ENCODE measurements at regions not wholly inside any gene's neighbourhood (a gene's known extent, or its start where the extent isn't known, plus 50 kb on each side); places are given as distances from the start of the nearest gene placed in this dataset.
A peak's percentile ranks its signal among the peaks of the same experiment; 100 is the strongest.

GRCh38 chr5:15132816-15133405 is 261.3 kb upstream of the ANKH start:
- WGBS (ENCODE audit: low lambda C conversion rate, missing lambda C conversion rate), result 91% methylated on average over 5 of the region's 5 CpGs
- Histone ChIP-seq H3K79me2 (no peaks in the 10 kb centered on the region), H3K4me1 (ENCODE audit: insufficient read depth) (no peaks in the 10 kb centered on the region), H3K4me2 (no peak overlapping the region), H3K9me3 (ENCODE audit: low read depth) (no peaks in the 10 kb centered on the region), H2AFZ (no peak overlapping the region), H3K27ac (no peak overlapping the region), H3K36me3 (replicated peaks; ENCODE audit: insufficient read depth, low read depth) (no peaks in the 10 kb centered on the region), H3K9me2 (replicated peaks; ENCODE audit: insufficient read depth) (no peaks in the 10 kb centered on the region), H3K4me3 (no peak overlapping the region), H3K27me3 (no peaks in the 10 kb centered on the region), H4K20me1 (ENCODE audit: insufficient read depth, poor library complexity, severe bottlenecking) (no peaks in the 10 kb centered on the region)
- TF ChIP-seq EZH2 (IDR thresholded peaks at IDR 0.05; ENCODE audit: borderline replicate concordance), result no peak
- TF ChIP-seq, protein P1, sequence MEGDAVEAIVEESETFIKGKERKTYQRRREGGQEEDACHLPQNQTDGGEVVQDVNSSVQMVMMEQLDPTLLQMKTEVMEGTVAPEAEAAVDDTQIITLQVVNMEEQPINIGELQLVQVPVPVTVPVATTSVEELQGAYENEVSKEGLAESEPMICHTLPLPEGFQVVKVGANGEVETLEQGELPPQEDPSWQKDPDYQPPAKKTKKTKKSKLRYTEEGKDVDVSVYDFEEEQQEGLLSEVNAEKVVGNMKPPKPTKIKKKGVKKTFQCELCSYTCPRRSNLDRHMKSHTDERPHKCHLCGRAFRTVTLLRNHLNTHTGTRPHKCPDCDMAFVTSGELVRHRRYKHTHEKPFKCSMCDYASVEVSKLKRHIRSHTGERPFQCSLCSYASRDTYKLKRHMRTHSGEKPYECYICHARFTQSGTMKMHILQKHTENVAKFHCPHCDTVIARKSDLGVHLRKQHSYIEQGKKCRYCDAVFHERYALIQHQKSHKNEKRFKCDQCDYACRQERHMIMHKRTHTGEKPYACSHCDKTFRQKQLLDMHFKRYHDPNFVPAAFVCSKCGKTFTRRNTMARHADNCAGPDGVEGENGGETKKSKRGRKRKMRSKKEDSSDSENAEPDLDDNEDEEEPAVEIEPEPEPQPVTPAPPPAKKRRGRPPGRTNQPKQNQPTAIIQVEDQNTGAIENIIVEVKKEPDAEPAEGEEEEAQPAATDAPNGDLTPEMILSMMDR (IDR thresholded peaks at IDR 0.05; ENCODE audit: poor library complexity), result no peak
- no peak for TF ChIP-seq EZH2phosphoT487 (IDR thresholded peaks at IDR 0.05; ENCODE audit: low read depth, severe bottlenecking, unreplicated experiment)
- DNase-seq (ENCODE audit: low spot score), result no peak

DNA sequence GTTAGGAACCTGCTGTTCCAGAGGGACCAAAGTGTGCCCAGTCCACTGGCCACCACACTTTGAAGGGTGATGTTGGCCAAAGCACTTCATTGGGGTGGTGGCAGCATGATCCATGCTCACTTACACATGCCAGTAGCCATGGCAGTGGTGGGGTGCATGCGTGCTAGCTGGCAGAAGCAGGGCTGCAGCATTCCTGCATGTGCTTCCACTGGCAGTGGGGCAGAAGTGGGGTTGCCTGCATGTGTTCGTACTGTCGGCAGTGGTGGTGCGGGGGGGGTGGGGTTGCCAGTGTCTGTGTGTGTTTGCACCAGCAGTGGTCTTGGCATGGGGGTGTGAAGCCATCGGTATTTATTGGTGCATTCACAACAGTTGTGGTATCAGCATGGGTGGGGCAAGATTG is 260.3 kb upstream of the ANKH start:
- WGBS (ENCODE audit: low lambda C conversion rate, missing lambda C conversion rate), result 100% methylated on average over 5 of the region's 5 CpGs

GRCh38 chr5:15124871-15125568 is 253.4 kb upstream of the ANKH start:
- Histone ChIP-seq H3K4me1 (ENCODE audit: insufficient read depth) (peaks cover 4% of the 10 kb centered on the region), H3K79me2 (no peaks in the 10 kb centered on the region), H3K36me3 (replicated peaks; ENCODE audit: insufficient read depth, low read depth) (no peaks in the 10 kb centered on the region), H3K9me3 (ENCODE audit: low read depth) (no peaks in the 10 kb centered on the region), H3K4me3 (no peak overlapping the region), H3K9me2 (replicated peaks; ENCODE audit: insufficient read depth) (no peaks in the 10 kb centered on the region), H3K27me3 (no peaks in the 10 kb centered on the region), H4K20me1 (ENCODE audit: insufficient read depth, poor library complexity, severe bottlenecking) (no peaks in the 10 kb centered on the region), H3K27ac (peak overlapping the region; percentile 12), H2AFZ (no peak overlapping the region), H3K4me2 (no peak overlapping the region)
- TF ChIP-seq EZH2 (IDR thresholded peaks at IDR 0.05; ENCODE audit: borderline replicate concordance) (no peak), EZH2phosphoT487 (IDR thresholded peaks at IDR 0.05; ENCODE audit: low read depth, severe bottlenecking, unreplicated experiment) (no peak)
- TF ChIP-seq, protein P1 (IDR thresholded peaks at IDR 0.05; ENCODE audit: poor library complexity), result no peak
- 44% methylated on average over 2 of the region's 2 CpGs for WGBS (ENCODE audit: low lambda C conversion rate, missing lambda C conversion rate)
- DNase-seq (ENCODE audit: low spot score), result no peak

More for the DNA sequence above, 260.3 kb upstream of the ANKH start:
- TF ChIP-seq EZH2 (IDR thresholded peaks at IDR 0.05; ENCODE audit: borderline replicate concordance) (no peak), EZH2phosphoT487 (IDR thresholded peaks at IDR 0.05; ENCODE audit: low read depth, severe bottlenecking, unreplicated experiment) (no peak)
- TF ChIP-seq, protein P1 (IDR thresholded peaks at IDR 0.05; ENCODE audit: poor library complexity), result no peak
- Histone ChIP-seq H3K4me2 (no peak overlapping the region), H3K27me3 (no peaks in the 10 kb centered on the region), H3K36me3 (replicated peaks; ENCODE audit: insufficient read depth, low read depth) (no peaks in the 10 kb centered on the region), H2AFZ (no peak overlapping the region), H3K9me2 (replicated peaks; ENCODE audit: insufficient read depth) (no peaks in the 10 kb centered on the region), H3K4me1 (ENCODE audit: insufficient read depth) (no peaks in the 10 kb centered on the region), H4K20me1 (ENCODE audit: insufficient read depth, poor library complexity, severe bottlenecking) (no peaks in the 10 kb centered on the region), H3K27ac (no peak overlapping the region), H3K79me2 (no peaks in the 10 kb centered on the region), H3K9me3 (ENCODE audit: low read depth) (no peaks in the 10 kb centered on the region), H3K4me3 (no peak overlapping the region)
- DNase-seq (ENCODE audit: low spot score), result no peak
